Heart right ventricle (tissue), 16 donors: ENCODE measurements at regions not wholly inside any gene's neighbourhood (a gene's known extent, or its start where the extent isn't known, plus 50 kb on each side); places are given as distances from the start of the nearest gene placed in this dataset.

Source experiments
- ATAC-seq, 8 donors: fragments of 200-7000 bp; cut with Tn5 transposase; one replicate each; pipeline ENCODE4 v1.9.1; 2020; ENCODE audit warnings: mild to moderate bottlenecking in 8 of 8, moderate library complexity in 8 of 8, moderate number of reproducible peaks in 1 of 8
- DNase-seq, 2 donors: peaks; one replicate each; pipeline ENCODE4 v3.0.0-alpha.2; 2020
- H3K27ac ChIP-seq, 10 donors: fragments of 200-600 bp; sonication (generic) in 2 of 10; one replicate each; pipeline versions ENCODE4 v1.5.0 to v1.8.0; 2020 to 2022; ENCODE audit warnings: mild to moderate bottlenecking in 3 of 10
- H3K27me3 ChIP-seq, 7 donors: fragments of 200-600 bp; one replicate each; pipeline ENCODE4 v1.8.0; 2021 to 2022; ENCODE audit warnings: mild to moderate bottlenecking in 2 of 7
- H3K36me3 ChIP-seq, 9 donors: fragments of 200-600 bp; sonication (generic) in 1 of 9; one replicate each; pipeline versions ENCODE4 v1.5.0 to v1.8.0; 2020 to 2022; ENCODE audit warnings: mild to moderate bottlenecking in 2 of 9
- H3K4me1 ChIP-seq, 9 donors: fragments of 200-600 bp; sonication (generic) in 1 of 9; one replicate each; pipeline versions ENCODE4 v1.5.0 to v1.8.0; 2020 to 2022; ENCODE audit warnings: mild to moderate bottlenecking in 4 of 9
- H3K4me3 ChIP-seq, 10 donors: fragments of 200-600 bp; sonication (generic) in 2 of 10; one replicate each; pipeline versions ENCODE4 v1.5.0 to v1.8.0; 2020 to 2022; ENCODE audit warnings: mild to moderate bottlenecking in 7 of 10, moderate library complexity in 2 of 10
- H3K9me3 ChIP-seq, 11 donors: fragments of 200-600 bp in 10 of 11; sonication (generic) in 2 of 11; one replicate each; pipeline versions ENCODE4 v1.5.0 to v1.8.0; 2013 to 2022; ENCODE audit warnings: mild to moderate bottlenecking in 2 of 11, control low read depth in 1 of 11, moderate library complexity in 1 of 11
- WGBS, 2 donors: extraction: QIAGEN DNeasy Blood & Tissue Kit; methylation state at CpG; one replicate each; pipeline ENCODE4 v1.1.7; 2013; ENCODE audit warnings: inconsistent platforms in 1 of 2; 5-methylcytosine and 5-hydroxymethylcytosine counted together
- intact Hi-C, 10 donors: fragments of 100-400 bp; cut with DNase I; formaldehyde crosslinking; loops; one replicate each; pipeline versions ENCODE4 v1.11.1 to v1.14.2; 2022
- TF ChIP-seq, protein P1 (sequence below), 9 donors: fragments of 200-600 bp; sonication (generic) in 2 of 9; IDR thresholded peaks; one replicate each; pipeline versions ENCODE4 v1.5.0 to v1.8.0; 2021 to 2022; ENCODE audit warnings: antibody characterized with exemption in 9 of 9, mild to moderate bottlenecking in 5 of 9, moderate library complexity in 1 of 9
- donor health status: Arrhythmogenic right ventricular cardiomyopathy.
- donor health status: ischemic (EF 13 %, LVEDD 7.1; RV severe dilation, severe dysfunction).
- donor health status: healthy with polysubstance abuse.
- donor health status: DM: no; HTN: yes; CAD: no.
- donor health status: DM: no; HTN: no; CAD: no.
- donor health status: ischemic (EF 25% LVEDD 6.9; RV normal size, moderate dysfunction).
- donor health status: ischemic (EF 25% LVEDD 5.7; RV mildly dilated, moderate dysfunction).
- donor health status: healthy.
- donor health status: DM: yes; HTN: yes; CAD: no.
- donor health status: Ischemic cardiomyopathy.
- donor health status: ischemic (EF 35%, LVEDD 5.7; RV mildly dilated, moderate dysfunction).
- donor health status: nonischemic (EF 11% LVEDD 7.7; RV severe dilation, severe dysfunction).
- donor health status: DM: yes; HTN: yes; CAD: no.
- donor health status: PGD.
- donor health status: ischemic (EF 29% LVEDD 5.4; RV normal size, mild dysfunction).
- donor health status: nonischemic (EF 23%, LVEDD 6.1; RV moderate dilation, normal function).

GRCh38 chr4:4607336-4608213, 65.7 kb upstream of the STX18 start:
- ATAC-seq (peak in 1 of 8 donors; percentile 22), DNase-seq (no peak)
- Histone ChIP-seq H3K4me1 (peaks cover 0 to 4% (median 0%) of the 10 kb centered on the region in 9 donors), H3K27ac (no peak overlapping the region), H3K27me3 (no peaks in the 10 kb centered on the region), H3K36me3 (no peaks in the 10 kb centered on the region), H3K9me3 (peaks cover 0 to 2% (median 0%) of the 10 kb centered on the region in 11 donors), H3K4me3 (no peak overlapping the region)
- WGBS, 2 donors = 88 to 89% methylated on average over 19 of the region's 19 CpGs
- TF ChIP-seq, protein P1, sequence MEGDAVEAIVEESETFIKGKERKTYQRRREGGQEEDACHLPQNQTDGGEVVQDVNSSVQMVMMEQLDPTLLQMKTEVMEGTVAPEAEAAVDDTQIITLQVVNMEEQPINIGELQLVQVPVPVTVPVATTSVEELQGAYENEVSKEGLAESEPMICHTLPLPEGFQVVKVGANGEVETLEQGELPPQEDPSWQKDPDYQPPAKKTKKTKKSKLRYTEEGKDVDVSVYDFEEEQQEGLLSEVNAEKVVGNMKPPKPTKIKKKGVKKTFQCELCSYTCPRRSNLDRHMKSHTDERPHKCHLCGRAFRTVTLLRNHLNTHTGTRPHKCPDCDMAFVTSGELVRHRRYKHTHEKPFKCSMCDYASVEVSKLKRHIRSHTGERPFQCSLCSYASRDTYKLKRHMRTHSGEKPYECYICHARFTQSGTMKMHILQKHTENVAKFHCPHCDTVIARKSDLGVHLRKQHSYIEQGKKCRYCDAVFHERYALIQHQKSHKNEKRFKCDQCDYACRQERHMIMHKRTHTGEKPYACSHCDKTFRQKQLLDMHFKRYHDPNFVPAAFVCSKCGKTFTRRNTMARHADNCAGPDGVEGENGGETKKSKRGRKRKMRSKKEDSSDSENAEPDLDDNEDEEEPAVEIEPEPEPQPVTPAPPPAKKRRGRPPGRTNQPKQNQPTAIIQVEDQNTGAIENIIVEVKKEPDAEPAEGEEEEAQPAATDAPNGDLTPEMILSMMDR (IDR thresholded peaks at IDR 0.05) = no peak
- intact Hi-C loops = no loop called here

DNA sequence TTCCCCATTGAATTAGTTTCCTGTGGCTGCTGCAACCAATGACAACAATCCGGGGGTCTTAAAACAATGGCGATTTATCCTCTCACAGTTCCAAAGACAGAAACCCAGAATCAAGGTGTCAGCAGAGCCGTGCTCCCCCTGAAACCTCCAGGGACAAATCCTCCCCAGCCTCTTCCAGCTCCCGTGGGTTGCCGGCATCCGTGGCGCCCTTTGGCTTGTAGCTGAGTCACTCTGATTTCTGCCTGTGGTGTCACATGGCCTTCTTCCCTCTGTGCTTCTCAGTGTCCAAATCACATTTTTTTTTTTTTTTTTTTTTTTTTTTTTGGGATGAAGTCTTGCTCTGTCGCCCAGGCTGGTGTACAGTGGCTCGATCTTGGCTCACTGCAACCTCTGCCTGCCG, 64.5 kb upstream of the STX18 start:
- peaks cover 0 to 4% (median 0%) of the 10 kb centered on the region in 9 donors for H3K4me1 ChIP-seq
- H3K4me3 ChIP-seq = no peak overlapping the region
- 73 to 81% methylated on average over 10 of the region's 10 CpGs for WGBS, 2 donors
- H3K27me3 ChIP-seq = no peaks in the 10 kb centered on the region
- H3K36me3 ChIP-seq = no peaks in the 10 kb centered on the region
- H3K27ac ChIP-seq = no peak overlapping the region
- DNase-seq (no peak), ATAC-seq (no peak)
- intact Hi-C loops = no loop called here
- H3K9me3 ChIP-seq = peaks cover 0 to 4% (median 0%) of the 10 kb centered on the region in 11 donors
- TF ChIP-seq, protein P1 (IDR thresholded peaks at IDR 0.05) = no peak

DNA sequence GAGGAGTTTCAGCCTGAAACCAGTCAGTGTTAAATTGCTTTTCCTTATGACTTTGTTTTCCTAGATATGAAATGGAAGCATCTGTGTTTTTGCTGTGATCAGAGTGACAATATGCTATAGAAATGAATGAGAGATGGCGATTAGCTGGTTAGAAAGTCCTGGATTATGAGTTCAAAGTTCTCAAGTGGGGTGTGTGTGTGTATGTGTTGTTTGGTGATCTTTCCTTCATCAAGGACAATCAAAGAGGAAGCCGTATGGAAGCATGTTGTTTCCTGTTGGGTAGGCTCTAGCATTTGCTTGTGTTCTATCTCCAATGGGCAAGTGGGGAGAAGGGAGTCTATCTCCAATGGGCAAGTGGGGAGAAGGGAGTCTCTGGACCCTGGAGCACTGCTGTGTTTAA, 64.0 kb upstream of the STX18 start:
- 72 to 82% methylated on average over 2 of the region's 2 CpGs for WGBS, 2 donors
- no peak overlapping the region for H3K27ac ChIP-seq
- H3K4me1 ChIP-seq = peaks cover 0 to 4% (median 0%) of the 10 kb centered on the region in 9 donors
- ATAC-seq = no peak
- no peak for DNase-seq
- H3K4me3 ChIP-seq = no peak overlapping the region
- no peaks in the 10 kb centered on the region for H3K27me3 ChIP-seq
- TF ChIP-seq, protein P1 (IDR thresholded peaks at IDR 0.05) = no peak
- peaks cover 0 to 4% (median 0%) of the 10 kb centered on the region in 11 donors for H3K9me3 ChIP-seq
- no peaks in the 10 kb centered on the region for H3K36me3 ChIP-seq
- intact Hi-C loops = no loop called here

- DNase-seq = no peak
- Histone ChIP-seq H3K36me3 (no peaks in the 10 kb centered on the region), H3K4me1 (peaks cover 0 to 4% (median 0%) of the 10 kb centered on the region in 9 donors), H3K27ac (no peak overlapping the region), H3K4me3 (no peak overlapping the region), H3K9me3 (peaks cover 0 to 4% (median 0%) of the 10 kb centered on the region in 11 donors), H3K27me3 (no peaks in the 10 kb centered on the region)
- TF ChIP-seq, protein P1 (IDR thresholded peaks at IDR 0.05) = no peak
- no peak for ATAC-seq
- intact Hi-C loops = no loop called here
- 48 to 67% methylated on average over 5 of the region's 5 CpGs for WGBS, 2 donors
Measured at GRCh38 chr4:4603592-4603991, 61.7 kb upstream of the STX18 start.
